H1 (cell line): ENCODE measurements at regions not wholly inside any gene's neighbourhood (a gene's known extent, or its start where the extent isn't known, plus 50 kb on each side); places are given as distances from the start of the nearest gene placed in this dataset.

Source experiments
- CEBPB ChIP-seq: IDR thresholded peaks from 2 replicates; pipeline ENCODE4 v1.6.1; 2012; ENCODE audit warnings: low read depth, low read length
- POLR2AphosphoS5 ChIP-seq: IDR thresholded peaks from 2 replicates; pipeline ENCODE4 v1.6.1; 2011; ENCODE audit warnings: low read depth, low read length

GRCh38 chr16:35188288-35189155 is 1729.1 kb downstream of the TP53TG3F start:
- no peak for TF ChIP-seq CEBPB
- no peak for TF ChIP-seq POLR2AphosphoS5
